ENCODE measurements at regions not wholly inside any gene's neighbourhood (a gene's known extent, or its start where the extent isn't known, plus 50 kb on each side); places are given as distances from the start of the nearest gene placed in this dataset.

DNA sequence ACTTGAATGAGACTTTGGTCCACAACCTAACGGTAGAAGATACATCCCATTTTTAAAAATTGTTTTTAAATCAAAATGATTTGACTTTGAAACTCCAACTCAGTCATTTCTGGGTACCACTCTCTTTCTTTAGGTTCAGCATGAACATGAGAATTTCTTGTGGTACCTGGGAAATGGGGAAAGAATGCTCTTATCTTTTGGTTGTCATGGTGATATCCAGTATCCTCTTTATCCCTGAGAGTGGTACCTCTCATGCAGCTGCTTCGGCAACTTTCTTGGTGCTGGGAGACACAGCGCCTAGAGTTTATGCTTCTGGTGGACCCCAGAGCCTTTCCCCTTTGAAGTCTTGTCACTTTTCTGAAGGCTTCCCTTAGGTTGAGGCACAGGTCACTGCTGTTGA lies 465.1 kb upstream of the FAT1 start:
- TF ChIP-seq POLR2A (IDR thresholded peaks at IDR 0.05) = no peak
- TF ChIP-seq, protein P1, sequence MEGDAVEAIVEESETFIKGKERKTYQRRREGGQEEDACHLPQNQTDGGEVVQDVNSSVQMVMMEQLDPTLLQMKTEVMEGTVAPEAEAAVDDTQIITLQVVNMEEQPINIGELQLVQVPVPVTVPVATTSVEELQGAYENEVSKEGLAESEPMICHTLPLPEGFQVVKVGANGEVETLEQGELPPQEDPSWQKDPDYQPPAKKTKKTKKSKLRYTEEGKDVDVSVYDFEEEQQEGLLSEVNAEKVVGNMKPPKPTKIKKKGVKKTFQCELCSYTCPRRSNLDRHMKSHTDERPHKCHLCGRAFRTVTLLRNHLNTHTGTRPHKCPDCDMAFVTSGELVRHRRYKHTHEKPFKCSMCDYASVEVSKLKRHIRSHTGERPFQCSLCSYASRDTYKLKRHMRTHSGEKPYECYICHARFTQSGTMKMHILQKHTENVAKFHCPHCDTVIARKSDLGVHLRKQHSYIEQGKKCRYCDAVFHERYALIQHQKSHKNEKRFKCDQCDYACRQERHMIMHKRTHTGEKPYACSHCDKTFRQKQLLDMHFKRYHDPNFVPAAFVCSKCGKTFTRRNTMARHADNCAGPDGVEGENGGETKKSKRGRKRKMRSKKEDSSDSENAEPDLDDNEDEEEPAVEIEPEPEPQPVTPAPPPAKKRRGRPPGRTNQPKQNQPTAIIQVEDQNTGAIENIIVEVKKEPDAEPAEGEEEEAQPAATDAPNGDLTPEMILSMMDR (IDR thresholded peaks at IDR 0.05) = no peak

Data from body of pancreas (tissue), 4 donors.